HG02678 (cell line): ENCODE measurements at regions not wholly inside any gene's neighbourhood (a gene's known extent, or its start where the extent isn't known, plus 50 kb on each side); places are given as distances from the start of the nearest gene placed in this dataset.
"Not testable (repeated sequence)": the region's sequence is repeated elsewhere in the genome, so short reads cannot be mapped to it uniquely, and the experiment has no call there.

ENCODE experiments used
- ATAC-seq: cut with Tn5 transposase; IDR thresholded peaks from one replicate; pipeline ENCODE4 v1.9.1; 2021; ENCODE audit warnings: mild to moderate bottlenecking, moderate library complexity; ENCODE audit not compliant: unreplicated experiment

GRCh38 chr7:112592565-112593263 is 111.9 kb downstream of the LSMEM1 start:
- not testable (repeated sequence) for ATAC-seq

GRCh38 chr7:112594397-112594796 is 113.6 kb downstream of the LSMEM1 start:
- no peak for ATAC-seq

- no peak for ATAC-seq
These were observed 115.5 kb downstream of the LSMEM1 start for GRCh38 chr7:112596260-112596659.

- ATAC-seq: no peak
These were observed 116.2 kb downstream of the LSMEM1 start for GRCh38 chr7:112596981-112597380.

GRCh38 chr7:112603673-112604072 is 122.9 kb downstream of the LSMEM1 start:
- no peak for ATAC-seq

- ATAC-seq: no peak
These were observed 129.8 kb downstream of the LSMEM1 start for GRCh38 chr7:112610636-112611035.

GRCh38 chr7:112615701-112616100 is 134.9 kb downstream of the LSMEM1 start:
- ATAC-seq: no peak

- ATAC-seq: no peak
These were observed 135.5 kb downstream of the LSMEM1 start for GRCh38 chr7:112616295-112616694.

- no peak for ATAC-seq
These were observed 138.6 kb downstream of the LSMEM1 start for GRCh38 chr7:112619343-112619742.

GRCh38 chr7:112622159-112622715 is 141.4 kb downstream of the LSMEM1 start:
- no peak for ATAC-seq

GRCh38 chr7:112624416-112624815 is 143.6 kb downstream of the LSMEM1 start:
- no peak for ATAC-seq

GRCh38 chr7:112630565-112630964 is 149.8 kb downstream of the LSMEM1 start:
- no peak for ATAC-seq

GRCh38 chr7:112634107-112634506 is 153.3 kb downstream of the LSMEM1 start:
- no peak for ATAC-seq

GRCh38 chr7:112635742-112636141 is 154.5 kb downstream of the TMEM168 start:
- ATAC-seq: no peak

- ATAC-seq: no peak
These were observed 151.4 kb downstream of the TMEM168 start for GRCh38 chr7:112638675-112639400.

- ATAC-seq: no peak
These were observed 149.5 kb downstream of the TMEM168 start for GRCh38 chr7:112640685-112641084.

GRCh38 chr7:112646783-112647182 is 143.4 kb downstream of the TMEM168 start:
- ATAC-seq: no peak

GRCh38 chr7:112648781-112649180 is 141.4 kb downstream of the TMEM168 start:
- no peak for ATAC-seq

- no peak for ATAC-seq
These were observed 140.6 kb downstream of the TMEM168 start for GRCh38 chr7:112649560-112649959.

GRCh38 chr7:112654322-112655216 is 135.6 kb downstream of the TMEM168 start:
- no peak for ATAC-seq

- no peak for ATAC-seq
These were observed 124.5 kb downstream of the TMEM168 start for GRCh38 chr7:112665709-112666108.
